IPS-15b (cell line): ENCODE measurements at regions not wholly inside any gene's neighbourhood (a gene's known extent, or its start where the extent isn't known, plus 50 kb on each side); places are given as distances from the start of the nearest gene placed in this dataset.
"Not testable (repeated sequence)": the region's sequence is repeated elsewhere in the genome, so short reads cannot be mapped to it uniquely, and the experiment has no call there.

Source experiments
- H3K27me3 ChIP-seq: one replicate; pipeline ENCODE4 v1.6.1; 2013; ENCODE audit warnings: low read length; ENCODE audit not compliant: control insufficient read depth, insufficient read depth
- H3K36me3 ChIP-seq: one replicate; pipeline ENCODE4 v1.6.1; 2013; ENCODE audit warnings: low read length; ENCODE audit not compliant: control insufficient read depth, insufficient read depth
- H3K4me1 ChIP-seq: one replicate; pipeline ENCODE4 v1.6.1; 2013; ENCODE audit warnings: mild to moderate bottlenecking, low read length; ENCODE audit not compliant: control insufficient read depth, insufficient read depth
- H3K4me3 ChIP-seq: one replicate; pipeline ENCODE4 v1.5.1; 2013; ENCODE audit warnings: low read depth, low read length
- H3K9ac ChIP-seq: one replicate; pipeline ENCODE4 v1.6.1; 2013; ENCODE audit warnings: low read depth, mild to moderate bottlenecking, low read length
- H3K9me3 ChIP-seq: one replicate; pipeline ENCODE4 v1.6.1; 2013; ENCODE audit warnings: mild to moderate bottlenecking, low read length; ENCODE audit not compliant: control insufficient read depth, insufficient read depth

GRCh38 chr4:38328989-38329729, 334.8 kb upstream of the KLF3 start:
- Histone ChIP-seq H3K4me1 (peaks cover 3% of the 10 kb centered on the region), H3K9ac (no peak overlapping the region), H3K9me3 (no peaks in the 10 kb centered on the region), H3K27me3 (no peaks in the 10 kb centered on the region), H3K36me3 (no peaks in the 10 kb centered on the region), H3K4me3 (no peak overlapping the region)

GRCh38 chr4:38330321-38330720, 333.7 kb upstream of the KLF3 start:
- Histone ChIP-seq H3K4me3 (no peak overlapping the region), H3K4me1 (peaks cover 3% of the 10 kb centered on the region), H3K27me3 (no peaks in the 10 kb centered on the region), H3K9me3 (no peaks in the 10 kb centered on the region), H3K36me3 (no peaks in the 10 kb centered on the region), H3K9ac (no peak overlapping the region)

- Histone ChIP-seq H3K36me3 (no peaks in the 10 kb centered on the region), H3K9ac (no peak overlapping the region), H3K4me1 (peaks cover 3% of the 10 kb centered on the region)
These were observed 333.1 kb upstream of the KLF3 start for GRCh38 chr4:38330936-38331335.

GRCh38 chr4:38332699-38333098, 331.3 kb upstream of the KLF3 start:
- no peak overlapping the region for H3K9ac ChIP-seq

More at GRCh38 chr4:38330936-38331335, 333.1 kb upstream of the KLF3 start:
- no peak overlapping the region for H3K4me3 ChIP-seq
- no peaks in the 10 kb centered on the region for H3K9me3 ChIP-seq
- no peaks in the 10 kb centered on the region for H3K27me3 ChIP-seq

GRCh38 chr4:38333219-38333618, 330.8 kb upstream of the KLF3 start:
- Histone ChIP-seq H3K9ac (no peak overlapping the region), H3K4me3 (no peak overlapping the region), H3K4me1 (peaks cover 3% of the 10 kb centered on the region), H3K9me3 (no peaks in the 10 kb centered on the region), H3K36me3 (no peaks in the 10 kb centered on the region), H3K27me3 (no peaks in the 10 kb centered on the region)

More at GRCh38 chr4:38332699-38333098, 331.3 kb upstream of the KLF3 start:
- no peak overlapping the region for H3K4me3 ChIP-seq
- H3K9me3 ChIP-seq, result no peaks in the 10 kb centered on the region
- no peaks in the 10 kb centered on the region for H3K27me3 ChIP-seq
- peaks cover 3% of the 10 kb centered on the region for H3K4me1 ChIP-seq
- no peaks in the 10 kb centered on the region for H3K36me3 ChIP-seq

- no peaks in the 10 kb centered on the region for H3K36me3 ChIP-seq
- no peaks in the 10 kb centered on the region for H3K9me3 ChIP-seq
- no peak overlapping the region for H3K9ac ChIP-seq
- H3K27me3 ChIP-seq, result no peaks in the 10 kb centered on the region
- no peaks in the 10 kb centered on the region for H3K4me1 ChIP-seq
- H3K4me3 ChIP-seq, result no peak overlapping the region
These were observed 329.2 kb upstream of the KLF3 start for GRCh38 chr4:38334791-38335190.

- not testable (repeated sequence) for H3K9me3 ChIP-seq, H3K36me3 ChIP-seq, H3K4me3 ChIP-seq, H3K9ac ChIP-seq, H3K27me3 ChIP-seq, H3K4me1 ChIP-seq
These were observed 325.1 kb upstream of the KLF3 start for GRCh38 chr4:38338939-38339338.

- no peaks in the 10 kb centered on the region for H3K27me3 ChIP-seq
- no peak overlapping the region for H3K4me3 ChIP-seq
- H3K9me3 ChIP-seq, result no peaks in the 10 kb centered on the region
- no peaks in the 10 kb centered on the region for H3K4me1 ChIP-seq
- no peaks in the 10 kb centered on the region for H3K36me3 ChIP-seq
- H3K9ac ChIP-seq, result no peak overlapping the region
These were observed 320.4 kb upstream of the KLF3 start for GRCh38 chr4:38343608-38344007.

GRCh38 chr4:38344929-38345328, 319.1 kb upstream of the KLF3 start:
- H3K27me3 ChIP-seq, result no peaks in the 10 kb centered on the region
- no peak overlapping the region for H3K4me3 ChIP-seq
- no peaks in the 10 kb centered on the region for H3K9me3 ChIP-seq
- no peaks in the 10 kb centered on the region for H3K36me3 ChIP-seq
- no peaks in the 10 kb centered on the region for H3K4me1 ChIP-seq
- H3K9ac ChIP-seq, result no peak overlapping the region

GRCh38 chr4:38347251-38347650, 316.7 kb upstream of the KLF3 start:
- Histone ChIP-seq H3K36me3 (no peaks in the 10 kb centered on the region), H3K4me1 (no peaks in the 10 kb centered on the region), H3K9me3 (no peaks in the 10 kb centered on the region), H3K4me3 (no peak overlapping the region), H3K27me3 (no peaks in the 10 kb centered on the region), H3K9ac (no peak overlapping the region)

- Histone ChIP-seq H3K9ac (no peak overlapping the region), H3K9me3 (no peaks in the 10 kb centered on the region), H3K36me3 (no peaks in the 10 kb centered on the region), H3K4me3 (no peak overlapping the region), H3K27me3 (no peaks in the 10 kb centered on the region), H3K4me1 (no peaks in the 10 kb centered on the region)
These were observed 309.6 kb upstream of the KLF3 start for GRCh38 chr4:38354421-38354820.

- Histone ChIP-seq H3K27me3 (no peaks in the 10 kb centered on the region), H3K9me3 (no peaks in the 10 kb centered on the region), H3K9ac (no peak overlapping the region), H3K4me1 (no peaks in the 10 kb centered on the region), H3K36me3 (no peaks in the 10 kb centered on the region), H3K4me3 (no peak overlapping the region)
These were observed 309.1 kb upstream of the KLF3 start for GRCh38 chr4:38354872-38355271.
